Activated CD4-positive, alpha-beta T cell treated with anti-CD3 and anti-CD28 coated beads for 24 hours (primary cell): ENCODE measurements at regions not wholly inside any gene's neighbourhood (a gene's known extent, or its start where the extent isn't known, plus 50 kb on each side); places are given as distances from the start of the nearest gene placed in this dataset.

ENCODE experiments used
- DNase-seq, 2 donors: peaks; one replicate each; pipeline ENCODE4 v3.0.0-alpha.2; 2020; ENCODE audit warnings: low read depth in 2 of 2

DNA sequence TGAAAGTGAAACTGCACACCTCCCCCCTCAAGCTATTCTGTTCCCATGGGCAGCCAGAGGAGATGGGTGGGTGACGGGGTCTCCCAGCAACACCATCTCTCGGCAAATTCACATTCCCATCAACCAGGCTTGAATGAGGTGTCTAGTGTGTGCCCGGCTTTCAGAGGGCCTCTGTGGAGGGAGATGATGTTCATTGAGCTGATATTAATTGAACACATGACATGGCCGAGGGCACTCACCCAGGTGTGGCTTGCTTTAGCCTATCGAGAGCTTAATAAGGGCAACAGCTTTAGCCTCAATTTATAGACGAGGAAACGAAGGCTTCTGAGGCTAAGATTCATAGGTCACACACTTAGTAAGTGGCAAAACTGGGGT is 288.0 kb downstream of the UACA start:
- no peak for DNase-seq

DNA sequence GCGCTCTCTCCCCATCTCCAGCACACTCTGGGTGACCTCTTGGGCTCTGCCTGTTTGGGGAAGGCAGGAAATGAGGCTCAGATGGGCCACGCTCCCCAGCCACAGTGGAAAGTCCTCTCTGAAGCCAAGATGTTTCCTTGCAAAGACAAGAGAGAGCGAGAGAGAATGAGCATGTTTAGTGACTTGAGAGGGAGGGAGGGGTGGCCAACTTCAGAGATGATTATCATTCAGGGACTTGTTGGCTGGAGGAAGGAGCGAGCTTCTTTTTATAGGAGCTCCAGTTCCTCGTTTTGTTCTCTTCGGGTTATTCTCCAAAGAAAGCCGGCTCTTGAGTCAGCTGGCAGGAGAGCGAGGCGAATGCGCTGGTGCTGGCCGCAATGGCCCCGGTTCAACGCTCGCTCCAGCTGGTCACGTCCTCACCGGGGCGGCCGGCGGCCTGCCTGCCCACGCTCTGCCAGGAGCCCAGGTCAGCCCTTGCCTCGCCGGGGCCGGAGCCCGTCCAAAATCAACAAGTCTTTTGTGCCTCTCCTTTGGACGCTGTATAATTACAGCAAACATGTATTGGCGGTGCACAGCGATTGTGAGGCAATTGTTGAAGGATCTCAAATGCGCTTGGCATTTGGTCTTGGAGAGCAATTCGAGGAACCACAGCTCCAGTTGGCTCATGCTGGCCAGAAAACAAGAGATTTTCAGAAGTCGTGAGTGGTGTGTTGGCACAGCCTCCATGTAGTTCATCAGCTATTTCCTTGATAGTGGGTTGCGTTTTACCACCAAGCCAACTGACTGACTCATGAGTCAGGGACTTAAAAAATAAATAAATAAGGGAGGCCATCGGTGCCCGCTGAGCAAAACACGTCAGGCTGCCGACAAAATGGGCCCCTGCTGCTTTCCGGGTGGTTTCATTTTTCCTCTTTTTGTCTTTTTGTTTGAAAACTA is 288.6 kb downstream of the UACA start:
- DNase-seq, result no peak

DNA sequence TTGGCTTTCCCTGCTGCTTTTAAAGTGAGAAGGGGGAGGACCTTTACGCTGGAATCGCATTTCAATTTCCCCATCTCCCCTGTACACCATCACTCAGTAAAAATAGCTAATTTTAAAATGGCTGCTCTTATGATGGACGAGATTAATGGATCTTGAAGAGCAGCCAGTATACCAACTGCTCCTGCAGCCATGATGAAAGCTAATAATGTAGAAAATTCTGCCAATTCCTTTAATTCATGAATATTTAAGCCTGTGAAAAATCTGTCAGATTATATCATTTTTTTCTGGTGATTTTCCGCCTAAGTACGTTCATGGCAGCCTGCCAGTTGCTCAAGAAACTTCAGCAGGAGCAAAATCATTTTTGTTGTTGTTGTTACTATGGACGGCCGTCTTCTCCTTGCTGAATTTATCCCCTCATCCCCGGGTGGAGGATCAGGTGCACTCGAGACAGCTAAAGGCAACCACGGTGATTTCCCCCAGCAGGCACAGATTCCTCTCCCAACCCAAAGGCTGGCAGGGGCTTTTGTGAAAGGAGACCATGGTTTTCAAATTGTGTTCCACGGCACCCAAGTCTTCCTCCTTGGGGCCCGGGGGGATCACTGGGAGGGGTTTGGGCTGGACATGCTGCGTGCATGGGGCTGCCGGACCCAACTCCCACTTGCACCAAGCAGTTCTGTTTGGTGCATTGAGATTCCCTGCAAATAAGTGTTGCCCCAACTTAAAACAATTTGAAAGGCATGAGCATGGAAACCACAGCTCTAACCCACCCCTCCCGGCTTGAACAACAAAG is 289.6 kb downstream of the UACA start:
- DNase-seq, result no peak

DNA sequence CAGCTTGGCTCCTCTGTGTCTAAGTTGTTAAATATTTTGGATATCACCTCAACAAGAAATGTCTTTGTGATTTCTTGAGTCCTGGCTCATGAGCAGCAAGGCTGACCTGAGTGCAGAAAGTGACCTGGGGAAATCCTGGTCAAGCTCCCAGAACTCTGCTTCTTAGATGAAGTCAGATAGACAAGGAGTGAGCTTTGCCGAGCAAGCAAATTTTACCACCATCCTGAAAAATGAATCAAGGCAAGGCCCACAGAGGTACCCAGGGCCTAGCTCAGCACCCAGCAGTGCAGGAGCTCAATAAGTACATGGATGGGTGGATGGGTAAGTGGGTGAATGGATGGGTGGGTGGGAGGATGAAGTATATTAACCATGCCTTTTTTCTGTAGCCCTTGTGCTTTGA is 291.8 kb downstream of the UACA start:
- DNase-seq, result no peak

DNA sequence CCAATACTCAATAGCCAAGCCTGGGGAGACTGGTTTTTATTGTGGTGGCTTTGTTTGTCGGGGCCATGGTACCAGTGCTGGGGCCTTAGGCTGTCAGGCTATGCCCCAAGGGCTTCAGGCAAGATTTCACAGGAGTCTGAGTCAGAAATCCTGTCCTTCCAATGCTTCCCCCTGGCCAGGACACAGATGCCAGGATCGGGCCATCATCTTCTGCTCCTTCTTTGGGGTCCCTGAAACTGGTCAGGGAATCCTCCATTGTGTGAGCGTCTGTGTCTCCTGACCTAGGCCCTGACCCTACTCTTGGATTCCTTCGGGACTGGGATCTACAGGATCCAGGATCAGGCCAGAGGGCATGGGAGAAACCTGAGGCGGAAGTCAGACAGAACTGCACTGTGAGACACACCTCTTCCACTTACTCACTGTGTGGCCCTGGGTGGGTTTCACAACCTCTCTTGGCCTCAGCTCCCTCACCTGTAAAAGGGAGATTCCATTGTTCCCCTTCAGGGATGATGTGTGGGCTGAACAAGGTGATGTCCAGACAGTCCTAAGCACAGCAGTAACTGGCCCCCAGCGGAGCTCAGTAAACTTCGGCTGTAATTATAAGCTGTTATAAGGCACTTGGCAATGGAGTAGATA is 292.7 kb downstream of the UACA start:
- DNase-seq, result no peak

DNA sequence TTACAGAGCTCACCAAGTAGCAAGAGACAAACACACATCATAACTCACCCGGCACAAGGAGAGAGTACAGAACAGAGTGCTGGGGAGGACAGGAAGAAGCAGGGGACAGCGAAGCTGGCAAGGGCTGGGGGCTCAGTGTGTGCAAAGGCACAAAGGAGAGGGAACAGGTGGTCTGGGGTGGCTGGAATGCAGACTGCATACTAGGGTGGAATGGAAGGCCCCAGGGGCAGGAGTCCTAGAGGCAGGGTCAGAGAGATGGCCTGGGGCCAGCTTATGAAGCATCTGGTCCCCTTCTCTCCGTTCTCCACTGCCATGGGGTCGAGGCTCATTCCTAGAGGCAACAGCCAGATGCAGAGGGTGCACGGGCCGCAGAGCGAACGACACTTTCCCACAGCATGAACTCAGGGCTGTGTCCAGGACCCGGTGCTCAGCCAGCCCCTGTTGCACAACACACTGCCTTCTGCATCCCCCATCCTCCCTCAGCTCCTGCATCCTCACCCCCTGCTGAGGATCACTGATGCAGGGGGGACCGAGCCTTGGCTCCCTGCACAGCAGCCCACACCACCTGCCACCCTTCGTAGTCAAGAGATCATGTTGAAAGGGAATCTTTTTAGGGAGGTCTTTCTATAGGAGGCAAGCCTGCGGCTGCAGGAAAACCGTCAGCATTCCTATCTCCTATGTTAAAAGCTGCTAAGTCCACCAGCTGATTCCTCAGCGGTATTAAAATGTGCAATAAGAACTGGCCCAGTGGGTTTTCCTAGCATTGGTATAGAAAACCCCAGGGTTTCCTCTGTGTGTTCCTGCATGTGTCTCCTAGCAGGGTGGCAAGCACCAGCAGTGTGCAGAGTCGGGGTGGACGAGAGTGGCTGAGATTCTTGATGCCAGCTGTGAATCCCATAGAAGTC is 293.5 kb downstream of the UACA start:
- DNase-seq, result no peak

DNA sequence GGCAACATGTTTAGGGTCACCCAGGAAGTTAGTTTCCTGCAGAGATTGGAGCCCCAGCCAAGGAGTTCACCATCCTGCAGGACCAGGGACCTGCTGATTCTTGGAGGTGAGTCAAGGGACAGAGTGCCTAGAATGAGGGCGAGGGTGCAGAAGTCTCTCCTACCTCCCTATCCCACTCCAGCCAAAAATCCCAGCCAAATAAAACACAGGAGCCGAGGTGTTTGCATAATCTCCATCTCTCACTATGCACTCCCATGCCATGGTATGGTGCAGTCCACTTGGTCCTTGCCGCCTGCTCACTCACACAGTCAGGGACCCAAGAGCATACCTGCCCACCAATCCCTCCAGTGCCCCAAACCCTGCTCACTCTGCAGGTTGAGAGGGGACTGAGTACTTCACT is 294.2 kb downstream of the UACA start:
- no peak for DNase-seq

DNA sequence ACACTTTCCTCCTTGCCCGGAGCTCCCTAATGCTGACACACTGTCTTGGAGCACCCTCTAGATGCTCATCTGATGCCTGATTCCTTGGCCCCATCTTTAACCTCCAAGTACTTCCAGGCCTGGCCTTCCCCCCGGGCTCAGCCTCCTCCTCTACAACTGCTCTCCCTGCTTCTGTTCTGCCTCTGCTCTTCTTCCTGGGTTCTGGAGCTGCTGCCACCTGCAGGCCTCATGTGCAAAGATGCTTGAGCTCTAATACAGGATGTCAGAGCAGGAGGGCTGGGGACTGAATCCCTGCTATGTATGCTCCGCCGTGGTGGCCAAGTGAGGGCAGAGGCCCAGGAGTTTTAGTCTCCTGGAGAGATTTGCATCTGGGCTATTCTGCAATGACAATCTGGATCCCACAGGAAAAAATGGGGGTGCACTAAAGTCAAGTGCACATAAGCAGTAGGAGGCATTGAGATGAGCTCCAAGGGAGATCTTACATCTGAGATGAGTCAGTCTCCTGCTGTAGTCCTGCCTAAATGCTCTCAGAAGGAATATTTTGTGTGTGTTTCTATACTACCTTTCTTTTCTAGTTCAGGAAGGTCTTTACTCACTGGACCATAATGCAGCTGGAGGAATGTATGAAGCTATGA is 296.3 kb downstream of the UACA start:
- peak in 1 of 2 donors; percentile 38 for DNase-seq

DNA sequence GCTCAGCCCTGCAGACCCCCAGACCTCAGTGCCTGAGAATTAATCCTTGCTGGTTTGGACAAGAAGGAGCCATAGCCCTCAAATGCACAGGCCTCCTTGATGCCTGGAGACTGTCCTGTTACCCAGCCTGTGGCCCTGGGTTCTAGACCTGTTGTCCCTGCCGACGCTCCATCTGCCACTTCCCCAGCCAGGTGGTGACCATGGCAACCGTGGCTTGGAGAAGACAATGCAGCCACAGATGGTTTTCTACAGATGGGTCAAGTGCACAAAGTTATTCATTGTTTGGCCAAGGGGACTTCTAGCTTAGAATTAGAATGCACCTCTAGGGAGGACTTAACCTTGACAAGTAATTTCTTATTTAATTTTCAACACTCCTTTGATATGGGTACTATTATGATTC is 297.1 kb downstream of the UACA start:
- DNase-seq, result no peak

DNA sequence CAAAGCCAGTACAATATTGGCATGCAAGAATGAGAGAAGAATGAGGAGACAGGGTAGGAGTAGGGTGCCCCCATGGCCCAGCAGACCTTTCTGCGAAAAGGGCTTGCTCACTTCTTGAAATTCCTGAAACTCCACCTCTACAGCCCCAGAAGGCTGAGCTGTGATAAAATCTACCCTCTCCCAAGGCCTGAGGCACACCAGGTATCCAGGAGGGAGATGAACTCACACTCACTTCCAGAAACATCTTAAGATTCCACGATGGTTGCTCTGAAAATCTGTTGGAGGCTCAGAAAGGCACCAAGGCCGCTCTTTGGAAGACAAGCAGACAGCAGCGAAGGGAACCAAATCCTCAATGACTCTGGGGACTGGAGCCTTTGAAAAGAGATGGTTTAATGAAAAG is 297.5 kb downstream of the UACA start:
- no peak for DNase-seq

DNA sequence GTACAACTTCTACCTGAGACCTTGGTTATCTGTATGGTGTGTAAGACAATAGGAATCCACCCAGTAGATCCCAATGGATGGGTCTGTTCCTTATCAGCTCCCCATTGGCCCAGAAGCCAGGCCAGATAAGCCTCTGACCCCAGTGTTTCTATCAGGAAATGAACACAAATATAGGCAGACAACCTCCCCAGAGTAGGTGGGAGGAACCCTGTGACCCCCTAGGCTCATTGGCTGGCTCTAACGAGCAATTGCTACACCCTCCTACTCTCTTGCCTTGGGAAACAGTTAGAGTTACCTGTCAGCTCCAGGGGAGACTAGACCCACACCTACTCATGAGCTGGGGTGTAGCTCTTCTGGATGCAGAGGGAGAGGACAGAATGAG is 299.9 kb downstream of the UACA start:
- no peak for DNase-seq

DNA sequence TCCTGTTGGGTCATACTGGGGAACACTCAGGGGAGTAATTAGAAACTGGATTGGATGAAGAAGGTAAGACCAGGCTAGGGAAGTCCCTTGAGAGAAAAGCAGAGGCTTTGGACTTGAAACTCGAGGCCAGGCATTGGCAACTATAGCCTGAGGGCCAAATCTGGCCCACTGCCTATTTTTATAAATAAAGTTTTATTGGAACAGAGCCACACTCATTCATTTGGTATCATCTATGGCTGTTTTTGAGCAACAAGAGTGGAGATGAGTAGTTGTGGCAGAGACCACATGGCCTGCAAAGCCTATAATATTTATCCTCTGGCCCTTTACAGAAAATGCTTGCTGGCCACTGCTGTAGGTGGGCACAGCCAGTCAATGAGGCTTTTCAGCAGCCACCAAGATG is 301.4 kb downstream of the UACA start:
- DNase-seq, result no peak

DNA sequence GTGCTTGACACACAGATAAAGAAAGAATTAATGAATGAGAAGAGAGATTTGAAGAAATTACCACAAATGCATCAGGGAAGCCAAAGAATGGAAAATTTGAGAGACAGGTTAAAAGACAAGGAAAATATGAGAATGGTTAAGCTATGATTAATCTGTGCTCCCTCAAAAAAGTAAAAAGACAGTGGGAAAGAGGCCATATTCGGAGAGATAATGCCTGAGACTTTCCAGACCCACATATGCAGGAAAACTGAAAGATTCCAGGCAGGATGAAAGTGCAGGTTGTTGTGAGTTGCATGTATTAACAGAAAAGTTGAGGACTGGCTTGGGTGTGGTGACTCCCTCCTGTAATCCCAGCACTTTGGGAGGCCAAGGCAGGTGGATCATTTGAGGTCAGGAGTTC is 302.3 kb downstream of the UACA start:
- no peak for DNase-seq

DNA sequence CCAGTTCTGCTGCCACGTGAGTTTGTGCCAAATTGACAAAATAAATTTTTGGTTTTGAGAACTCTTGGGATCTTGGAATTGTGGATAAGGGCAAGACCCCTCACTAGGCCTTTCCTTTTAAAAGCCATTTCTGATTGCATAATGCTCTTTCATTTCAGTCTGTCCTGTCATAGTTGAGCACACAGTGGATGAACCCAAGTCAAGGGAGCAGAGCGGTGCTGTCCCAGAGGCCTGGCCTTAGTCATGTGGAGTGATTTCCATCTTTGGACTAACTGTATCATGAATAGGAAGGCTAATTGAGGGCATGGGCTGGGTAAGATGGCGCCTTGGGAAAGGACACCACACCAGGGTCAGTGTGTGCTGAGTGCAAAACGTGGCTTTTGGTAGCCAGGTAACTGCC is 304.0 kb downstream of the UACA start:
- DNase-seq, result no peak

DNA sequence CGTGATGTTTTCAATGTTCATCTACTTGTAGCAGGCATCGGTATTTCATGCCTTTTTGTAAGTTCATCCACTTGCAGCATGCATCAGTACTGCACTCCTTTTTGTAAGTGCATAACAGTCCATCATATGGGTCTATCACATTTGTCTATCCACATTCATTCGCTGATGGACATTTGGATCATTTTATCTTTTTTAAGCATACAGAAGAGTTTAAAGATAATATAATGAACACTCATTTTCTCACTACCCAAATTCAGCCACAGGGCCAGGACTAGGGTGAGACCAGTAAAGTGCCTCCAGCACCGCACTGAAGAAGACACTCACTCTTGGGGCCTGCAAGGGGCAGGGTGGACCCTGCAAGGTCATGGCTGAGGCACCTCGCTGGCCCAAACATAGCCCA is 309.6 kb downstream of the UACA start:
- no peak for DNase-seq

DNA sequence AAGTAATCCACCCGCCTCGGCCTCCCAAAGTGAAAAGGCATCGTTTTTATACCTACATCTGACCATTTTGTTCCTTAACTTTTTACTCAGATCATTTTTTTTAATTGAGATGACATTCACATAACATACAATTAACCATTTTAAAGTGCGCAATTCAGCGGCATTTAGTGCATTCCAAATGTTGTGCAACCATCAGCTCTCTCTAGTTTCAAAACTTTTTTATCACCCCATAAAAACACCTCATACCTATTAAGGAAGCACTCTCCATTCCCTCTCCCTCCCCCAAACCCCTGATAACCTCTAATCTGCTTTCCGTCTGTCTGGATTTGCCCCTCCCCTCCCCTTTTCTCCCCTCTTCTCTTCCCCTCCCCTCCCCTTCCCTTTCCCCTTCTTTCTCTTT is 310.1 kb downstream of the UACA start:
- DNase-seq, result no peak

DNA sequence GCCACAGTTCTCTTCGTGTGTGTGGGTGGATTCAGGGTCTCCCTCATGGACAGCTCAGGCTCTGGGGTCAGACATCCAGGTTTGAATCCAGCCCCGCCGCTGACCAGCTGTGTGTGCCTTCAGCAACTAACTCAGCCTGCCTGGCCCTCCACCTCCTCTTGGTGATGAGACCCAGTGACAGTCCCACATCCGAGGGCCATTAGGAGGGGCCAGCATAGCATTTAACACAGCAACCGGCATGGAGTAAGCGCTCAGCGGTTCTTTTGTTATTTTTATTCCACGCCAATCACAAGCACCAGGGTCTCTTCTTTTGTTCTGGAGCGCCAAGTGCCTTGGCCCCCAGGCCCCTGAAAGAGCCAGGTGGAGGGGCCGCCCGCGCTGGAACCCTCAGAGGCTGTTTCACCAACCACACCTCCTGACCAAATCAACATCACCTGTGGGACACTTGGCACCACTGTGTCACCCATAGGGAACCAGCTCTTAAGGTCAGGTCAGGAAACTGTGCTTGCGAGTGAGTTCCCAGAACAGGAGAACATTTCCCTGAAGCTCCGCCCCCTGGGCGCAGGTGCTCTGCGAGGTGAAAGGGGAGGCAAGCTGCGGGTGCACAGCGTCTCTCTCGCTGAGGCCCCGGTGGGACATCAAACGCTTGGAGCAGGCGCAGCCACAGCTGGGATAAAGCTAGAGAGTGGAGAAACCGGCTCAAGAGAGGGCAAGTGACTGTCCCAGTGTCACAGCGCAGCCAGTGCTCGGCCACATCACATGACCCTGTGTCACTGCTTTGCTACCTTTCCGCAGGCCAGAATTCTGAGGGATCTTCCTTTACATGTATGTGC is 311.3 kb downstream of the UACA start:
- no peak for DNase-seq

DNA sequence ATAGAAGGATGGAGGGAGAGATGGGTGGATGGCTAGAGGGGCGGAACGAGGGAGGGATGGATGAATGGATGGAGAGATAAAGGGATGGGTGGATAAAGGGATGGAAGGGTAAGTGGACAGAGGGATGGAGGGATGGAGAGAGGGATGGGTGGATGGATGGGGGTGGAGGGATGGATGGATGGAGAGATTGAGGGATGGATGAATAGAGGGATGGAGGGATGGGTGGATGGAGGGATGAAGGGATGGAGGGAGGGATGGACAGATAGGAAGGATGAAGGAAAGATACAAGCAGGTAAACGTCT is 313.3 kb downstream of the UACA start:
- DNase-seq, result no peak

DNA sequence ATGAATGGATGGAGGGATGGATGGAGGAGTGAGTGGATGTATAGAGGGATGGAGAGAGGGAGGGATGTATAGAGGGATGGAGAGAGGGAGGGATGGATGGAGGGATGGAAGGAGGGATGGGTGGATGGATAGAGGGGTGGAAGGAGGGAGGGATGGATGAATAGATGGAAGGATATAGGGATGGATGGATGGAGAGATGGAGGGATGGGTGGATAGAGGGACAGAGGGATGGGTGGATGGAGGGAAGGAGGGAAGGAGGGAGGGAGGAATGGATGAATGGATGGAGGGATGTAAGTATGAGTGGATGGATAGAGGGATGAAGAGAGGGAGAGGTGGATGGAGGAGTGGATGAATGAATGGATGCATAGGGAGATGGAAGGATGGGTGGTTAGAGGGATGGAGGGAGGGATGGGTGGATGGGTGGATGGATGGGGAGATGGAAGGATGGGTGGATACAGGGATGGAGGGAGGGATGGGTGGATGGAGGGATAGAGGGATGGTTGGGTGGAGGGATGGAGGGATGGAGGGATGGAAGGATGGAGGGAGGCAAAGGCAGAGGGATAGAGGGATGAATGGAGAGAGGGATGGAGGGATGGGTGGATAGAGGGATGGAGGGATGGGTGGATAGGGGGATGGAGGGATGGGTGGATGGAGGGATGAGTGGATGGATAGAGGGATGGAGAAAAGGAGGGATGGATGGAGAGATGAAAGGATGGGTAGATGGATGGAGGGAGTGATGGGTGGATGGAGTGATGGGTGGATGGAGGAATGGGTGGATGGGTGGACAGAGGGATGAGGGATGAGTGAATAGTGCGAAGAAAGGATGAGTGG is 313.8 kb downstream of the UACA start:
- no peak for DNase-seq
